Thoracic aorta (tissue), 2 donors: ENCODE measurements at regions not wholly inside any gene's neighbourhood (a gene's known extent, or its start where the extent isn't known, plus 50 kb on each side); places are given as distances from the start of the nearest gene placed in this dataset.
"Not testable (repeated sequence)": the region's sequence is repeated elsewhere in the genome, so short reads cannot be mapped to it uniquely, and the experiment has no call there.

Experiments used
- ATAC-seq: fragments of 150-250 bp; one replicate; pipeline ENCODE4 v1.8.0; 2017; ENCODE audit warnings: low read depth; ENCODE audit not compliant: insufficient number of reproducible peaks, low FRiP score
- DNase-seq: peaks from one replicate; pipeline ENCODE4 v3.0.0-alpha.2; 2020; ENCODE audit warnings: low spot score
- H3K27ac ChIP-seq, 2 donors: fragments of 200-600 bp; sonication (generic); 1 replicate in 1 of 2; 2 replicates in 1 of 2; pipeline ENCODE4 v1.5.1; 2016; ENCODE audit warnings: mild to moderate bottlenecking in 2 of 2, moderate library complexity in 2 of 2
- H3K27me3 ChIP-seq: fragments of 200-600 bp; sonication (generic); replicated peaks from 2 replicates; pipeline ENCODE4 v1.6.0; 2016; ENCODE audit warnings: mild to moderate bottlenecking; ENCODE audit not compliant: insufficient read depth
- H3K36me3 ChIP-seq: fragments of 200-600 bp; sonication (generic); one replicate; pipeline ENCODE4 v1.5.1; 2016
- H3K4me1 ChIP-seq, 2 donors: fragments of 200-600 bp; sonication (generic); 1 replicate in 1 of 2; 2 replicates in 1 of 2; pipeline versions ENCODE4 v1.5.1 to v1.6.0; 2016; ENCODE audit warnings: low read depth in 2 of 2, mild to moderate bottlenecking in 1 of 2; ENCODE audit not compliant: control insufficient read depth in 1 of 2
- H3K4me3 ChIP-seq: fragments of 200-600 bp; sonication (generic); 2 replicates; pipeline ENCODE4 v1.5.1; 2016; ENCODE audit warnings: mild to moderate bottlenecking
- H3K9me3 ChIP-seq: fragments of 200-600 bp; sonication (generic); 2 replicates; pipeline ENCODE4 v1.5.1; 2016
- CTCF ChIP-seq: fragments of 200-600 bp; sonication (generic); IDR thresholded peaks from one replicate; pipeline ENCODE4 v1.5.1; 2019; ENCODE audit warnings: antibody characterized with exemption

- ATAC-seq (no peak), DNase-seq (no peak)
- Histone ChIP-seq H3K4me3 (no peak overlapping the region), H3K27me3 (no peaks in the 10 kb centered on the region), H3K27ac (no peak overlapping the region), H3K9me3 (no peaks in the 10 kb centered on the region), H3K36me3 (no peaks in the 10 kb centered on the region), H3K4me1 (no peaks in the 10 kb centered on the region)
- TF ChIP-seq CTCF = no peak
These were observed 211.2 kb upstream of the PRSS58 start for GRCh38 chr7:142468871-142469665.

DNA sequence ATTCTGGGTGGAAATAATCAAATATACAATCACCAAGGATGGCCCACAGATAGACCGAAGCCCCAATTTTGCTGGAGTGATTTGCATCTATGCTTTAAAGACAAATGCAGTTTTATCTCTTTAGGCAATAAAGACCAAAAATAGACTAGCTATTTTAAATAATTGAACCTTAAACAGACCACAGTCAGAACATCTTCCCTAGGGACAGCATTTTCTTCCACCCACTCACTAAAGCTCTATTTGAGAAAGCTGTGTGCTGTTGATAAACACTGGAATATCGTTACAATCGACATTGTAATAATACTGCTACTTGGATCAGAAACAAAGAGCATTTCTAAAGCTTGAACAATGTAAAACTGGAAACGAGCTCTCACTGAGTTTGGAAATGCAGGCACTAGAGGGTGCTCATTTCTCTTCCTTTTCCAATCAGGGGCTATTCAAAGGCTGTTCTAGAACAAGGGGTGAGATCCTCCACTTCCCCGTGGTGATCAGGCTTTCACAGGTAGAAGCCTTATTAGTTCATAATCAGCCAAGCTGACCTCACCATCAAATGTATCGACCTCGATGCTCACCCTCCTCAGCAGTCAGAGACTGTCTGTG lies 209.3 kb upstream of the PRSS58 start:
- DNase-seq, H3K9me3 ChIP-seq, H3K4me3 ChIP-seq, H3K27me3 ChIP-seq, ATAC-seq, H3K4me1 ChIP-seq, H3K36me3 ChIP-seq, H3K27ac ChIP-seq: not testable (repeated sequence)

DNA sequence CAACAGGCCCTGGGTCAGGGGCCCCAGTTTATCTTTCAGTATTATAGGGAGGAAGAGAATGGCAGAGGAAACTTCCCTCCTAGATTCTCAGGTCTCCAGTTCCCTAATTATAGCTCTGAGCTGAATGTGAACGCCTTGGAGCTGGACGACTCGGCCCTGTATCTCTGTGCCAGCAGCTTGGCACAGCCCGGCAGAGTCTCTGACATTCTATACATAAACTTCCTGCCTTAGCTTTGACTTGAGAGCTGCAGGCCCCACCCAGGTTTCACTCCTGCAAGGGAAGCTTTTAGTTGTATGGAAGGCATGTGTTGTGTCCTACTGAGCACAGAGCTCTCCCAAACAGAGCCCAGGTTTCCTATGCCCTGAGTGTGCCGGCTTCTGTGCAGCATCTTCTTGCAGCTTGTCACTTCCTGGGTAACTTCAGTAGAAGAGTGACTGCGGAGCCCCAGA lies 205.6 kb upstream of the PRSS58 start:
- no peaks in the 10 kb centered on the region for H3K4me1 ChIP-seq
- ATAC-seq (no peak), DNase-seq (no peak)
- TF ChIP-seq CTCF = no peak
- H3K27ac ChIP-seq = no peak overlapping the region
- no peaks in the 10 kb centered on the region for H3K36me3 ChIP-seq
- no peaks in the 10 kb centered on the region for H3K27me3 ChIP-seq
- no peaks in the 10 kb centered on the region for H3K9me3 ChIP-seq
- H3K4me3 ChIP-seq = no peak overlapping the region

- no peak for ATAC-seq
- H3K4me1 ChIP-seq = no peaks in the 10 kb centered on the region
These were observed 203.6 kb upstream of the PRSS58 start for GRCh38 chr7:142461437-142461836.

GRCh38 chr7:142460402-142461117 lies 202.7 kb upstream of the PRSS58 start:
- H3K4me1 ChIP-seq = no peaks in the 10 kb centered on the region
- DNase-seq = no peak
- no peaks in the 10 kb centered on the region for H3K9me3 ChIP-seq
- no peak overlapping the region for H3K4me3 ChIP-seq
- TF ChIP-seq CTCF = no peak
- H3K36me3 ChIP-seq = no peaks in the 10 kb centered on the region
- no peak overlapping the region for H3K27ac ChIP-seq
- no peak for ATAC-seq
- no peaks in the 10 kb centered on the region for H3K27me3 ChIP-seq

More at GRCh38 chr7:142461437-142461836, 203.6 kb upstream of the PRSS58 start:
- H3K36me3 ChIP-seq = no peaks in the 10 kb centered on the region
- no peak overlapping the region for H3K4me3 ChIP-seq
- H3K27me3 ChIP-seq = no peaks in the 10 kb centered on the region
- H3K9me3 ChIP-seq = no peaks in the 10 kb centered on the region
- H3K27ac ChIP-seq = no peak overlapping the region
- DNase-seq = no peak
- TF ChIP-seq CTCF = no peak
